HG02759 (cell line): ENCODE measurements at regions not wholly inside any gene's neighbourhood (a gene's known extent, or its start where the extent isn't known, plus 50 kb on each side); places are given as distances from the start of the nearest gene placed in this dataset.
"Not testable (repeated sequence)": the region's sequence is repeated elsewhere in the genome, so short reads cannot be mapped to it uniquely, and the experiment has no call there.

Source experiments
- ATAC-seq: cut with Tn5 transposase; IDR thresholded peaks from one replicate; pipeline ENCODE4 v1.9.1; 2021; ENCODE audit warnings: mild to moderate bottlenecking, moderate library complexity; ENCODE audit not compliant: unreplicated experiment

GRCh38 chr1:65581119-65581518 is 160.7 kb downstream of the LEPR start:
- no peak for ATAC-seq

- no peak for ATAC-seq
Observed at GRCh38 chr1:65584399-65584798, 163.9 kb downstream of the LEPR start.

GRCh38 chr1:65590279-65590678 is 169.8 kb downstream of the LEPR start:
- no peak for ATAC-seq

- ATAC-seq = no peak
Observed at GRCh38 chr1:65593516-65593915, 173.0 kb downstream of the LEPR start.

GRCh38 chr1:65595724-65596123 is 175.3 kb downstream of the LEPR start:
- ATAC-seq = no peak

GRCh38 chr1:65596768-65597167 is 176.3 kb downstream of the LEPR start:
- ATAC-seq = no peak

- no peak for ATAC-seq
Observed at GRCh38 chr1:65605621-65606020, 185.2 kb downstream of the LEPR start.

GRCh38 chr1:65606426-65606825 is 186.0 kb downstream of the LEPR start:
- no peak for ATAC-seq

GRCh38 chr1:65613884-65614283 is 178.8 kb upstream of the PDE4B start:
- ATAC-seq = no peak

GRCh38 chr1:65615859-65616258 is 176.8 kb upstream of the PDE4B start:
- ATAC-seq = no peak

GRCh38 chr1:65621721-65622120 is 171.0 kb upstream of the PDE4B start:
- ATAC-seq = not testable (repeated sequence)

GRCh38 chr1:65623895-65624294 is 168.8 kb upstream of the PDE4B start:
- ATAC-seq = no peak

- ATAC-seq = no peak
Observed at GRCh38 chr1:65625528-65625927, 167.2 kb upstream of the PDE4B start.

GRCh38 chr1:65626003-65626402 is 166.7 kb upstream of the PDE4B start:
- ATAC-seq = no peak

- no peak for ATAC-seq
Observed at GRCh38 chr1:65629788-65630187, 162.9 kb upstream of the PDE4B start.

- ATAC-seq = no peak
Observed at GRCh38 chr1:65630855-65631254, 161.8 kb upstream of the PDE4B start.

- no peak for ATAC-seq
Observed at GRCh38 chr1:65632235-65632634, 160.5 kb upstream of the PDE4B start.

GRCh38 chr1:65640046-65640445 is 152.6 kb upstream of the PDE4B start:
- ATAC-seq = no peak

GRCh38 chr1:65649185-65649584 is 143.5 kb upstream of the PDE4B start:
- not testable (repeated sequence) for ATAC-seq

- ATAC-seq = no peak
Observed at GRCh38 chr1:65650682-65651081, 142.0 kb upstream of the PDE4B start.

GRCh38 chr1:65654526-65654925 is 138.2 kb upstream of the PDE4B start:
- ATAC-seq = not testable (repeated sequence)

- ATAC-seq = not testable (repeated sequence)
Observed at GRCh38 chr1:65657609-65658008, 135.1 kb upstream of the PDE4B start.

- ATAC-seq = no peak
Observed at GRCh38 chr1:65658122-65658521, 134.6 kb upstream of the PDE4B start.

- no peak for ATAC-seq
Observed at GRCh38 chr1:65668368-65668767, 124.3 kb upstream of the PDE4B start.
